T-helper 1 cell (primary cell): ENCODE measurements at regions not wholly inside any gene's neighbourhood (a gene's known extent, or its start where the extent isn't known, plus 50 kb on each side); places are given as distances from the start of the nearest gene placed in this dataset.
"Not testable (repeated sequence)": the region's sequence is repeated elsewhere in the genome, so short reads cannot be mapped to it uniquely, and the experiment has no call there.

ENCODE experiments used
- DNase-seq, 5 donors: peaks; one replicate each; pipeline ENCODE4 v3.0.0-alpha.2; 2012 to 2020

GRCh38 chr12:131318045-131318685 lies 364.5 kb downstream of the ADGRD1 start:
- DNase-seq: no peak

- DNase-seq: no peak
Measured at GRCh38 chr12:131321988-131322387, 368.3 kb downstream of the ADGRD1 start.

- not testable (repeated sequence) for DNase-seq
Measured at GRCh38 chr12:131322460-131322859, 368.8 kb downstream of the ADGRD1 start.

- DNase-seq: no peak
Measured at GRCh38 chr12:131323879-131324278, 370.2 kb downstream of the ADGRD1 start.

- DNase-seq: no peak
Measured at GRCh38 chr12:131327521-131328488, 374.1 kb downstream of the ADGRD1 start.

GRCh38 chr12:131328861-131329845 lies 375.4 kb downstream of the ADGRD1 start:
- not testable (repeated sequence) for DNase-seq

- no peak for DNase-seq
Measured at GRCh38 chr12:131330106-131330815, 376.6 kb downstream of the ADGRD1 start.

- no peak for DNase-seq
Measured at GRCh38 chr12:131331148-131331750, 377.5 kb downstream of the ADGRD1 start.

- DNase-seq: no peak
Measured at GRCh38 chr12:131332224-131332623, 378.5 kb downstream of the ADGRD1 start.

GRCh38 chr12:131333136-131333535 lies 377.8 kb upstream of the SFSWAP start:
- no peak for DNase-seq

- DNase-seq: no peak
Measured at GRCh38 chr12:131333621-131334440, 377.1 kb upstream of the SFSWAP start.

- DNase-seq: no peak
Measured at GRCh38 chr12:131334835-131335234, 376.1 kb upstream of the SFSWAP start.

- DNase-seq: no peak
Measured at GRCh38 chr12:131335456-131335855, 375.4 kb upstream of the SFSWAP start.

- not testable (repeated sequence) for DNase-seq
Measured at GRCh38 chr12:131337861-131338260, 373.0 kb upstream of the SFSWAP start.

- no peak for DNase-seq
Measured at GRCh38 chr12:131340616-131341210, 370.2 kb upstream of the SFSWAP start.

GRCh38 chr12:131341608-131342007 lies 369.3 kb upstream of the SFSWAP start:
- DNase-seq: not testable (repeated sequence)

- not testable (repeated sequence) for DNase-seq
Measured at GRCh38 chr12:131343436-131343835, 367.5 kb upstream of the SFSWAP start.

- DNase-seq: not testable (repeated sequence)
Measured at GRCh38 chr12:131344715-131345520, 366.0 kb upstream of the SFSWAP start.
